ENCODE measurements at regions not wholly inside any gene's neighbourhood (a gene's known extent, or its start where the extent isn't known, plus 50 kb on each side); places are given as distances from the start of the nearest gene placed in this dataset.

GRCh38 chr2:176555112-176555511, 285.9 kb downstream of the MTX2 start:
- Histone ChIP-seq H3K4me3 (no peak overlapping the region), H3K4me2 (no peak overlapping the region), H3K27ac (no peak overlapping the region), H3K4me1 (no peaks in the 10 kb centered on the region), H3K9me3 (no peaks in the 10 kb centered on the region)
- POLR2A ChIA-PET, result interaction anchor here (0.7 to 2.0 kb wide), 4 partner anchors 80 to 414 kb away, joined by 3 to 9 read pairs (median 8); partner anchors contain the start of gene MTX2
- 43% methylated on average over 5 of the region's 5 CpGs for WGBS (ENCODE audit: missing lambda C conversion rate)
- no peak for TF ChIP-seq FOXS1 (CRISPR knock-in tag; IDR thresholded peaks at IDR 0.05)
- TF ChIP-seq JUN (IDR thresholded peaks at IDR 0.05), result no peak
- no peak for TF ChIP-seq ZFP36 (IDR thresholded peaks at IDR 0.05; ENCODE audit: borderline replicate concordance, partially characterized antibody)
- TF ChIP-seq, protein P1, sequence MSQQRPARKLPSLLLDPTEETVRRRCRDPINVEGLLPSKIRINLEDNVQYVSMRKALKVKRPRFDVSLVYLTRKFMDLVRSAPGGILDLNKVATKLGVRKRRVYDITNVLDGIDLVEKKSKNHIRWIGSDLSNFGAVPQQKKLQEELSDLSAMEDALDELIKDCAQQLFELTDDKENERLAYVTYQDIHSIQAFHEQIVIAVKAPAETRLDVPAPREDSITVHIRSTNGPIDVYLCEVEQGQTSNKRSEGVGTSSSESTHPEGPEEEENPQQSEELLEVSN (IDR thresholded peaks at IDR 0.05; ENCODE audit: borderline replicate concordance, low read depth), result no peak
- TF ChIP-seq HOXA7 (CRISPR knock-in tag; IDR thresholded peaks at IDR 0.05), result no peak
- TF ChIP-seq, protein P2, sequence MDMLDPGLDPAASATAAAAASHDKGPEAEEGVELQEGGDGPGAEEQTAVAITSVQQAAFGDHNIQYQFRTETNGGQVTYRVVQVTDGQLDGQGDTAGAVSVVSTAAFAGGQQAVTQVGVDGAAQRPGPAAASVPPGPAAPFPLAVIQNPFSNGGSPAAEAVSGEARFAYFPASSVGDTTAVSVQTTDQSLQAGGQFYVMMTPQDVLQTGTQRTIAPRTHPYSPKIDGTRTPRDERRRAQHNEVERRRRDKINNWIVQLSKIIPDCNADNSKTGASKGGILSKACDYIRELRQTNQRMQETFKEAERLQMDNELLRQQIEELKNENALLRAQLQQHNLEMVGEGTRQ (IDR thresholded peaks at IDR 0.05), result no peak
- TF ChIP-seq POLR2AphosphoS2 (conservative IDR thresholded peaks at IDR 0.05; ENCODE audit: low read length), result no peak
- TF ChIP-seq EHMT2 (IDR thresholded peaks at IDR 0.05; ENCODE audit: low read depth), result no peak
- TF ChIP-seq NR3C1 (IDR thresholded peaks at IDR 0.05), result no peak
- no peak for TF ChIP-seq BCL3 (IDR thresholded peaks at IDR 0.05)
- ATAC-seq (no peak), DNase-seq (ENCODE audit: low read depth in 1 of 2, low spot score in 1 of 2) (no peak), FAIRE-seq (no peak)
- CTCF ChIA-PET, result interaction anchor here (0.6 to 5.0 kb wide), 40 partner anchors 9 to 427 kb away, joined by 3 to 71 read pairs (median 4); partner anchors contain the start of gene HOXD8

DNA sequence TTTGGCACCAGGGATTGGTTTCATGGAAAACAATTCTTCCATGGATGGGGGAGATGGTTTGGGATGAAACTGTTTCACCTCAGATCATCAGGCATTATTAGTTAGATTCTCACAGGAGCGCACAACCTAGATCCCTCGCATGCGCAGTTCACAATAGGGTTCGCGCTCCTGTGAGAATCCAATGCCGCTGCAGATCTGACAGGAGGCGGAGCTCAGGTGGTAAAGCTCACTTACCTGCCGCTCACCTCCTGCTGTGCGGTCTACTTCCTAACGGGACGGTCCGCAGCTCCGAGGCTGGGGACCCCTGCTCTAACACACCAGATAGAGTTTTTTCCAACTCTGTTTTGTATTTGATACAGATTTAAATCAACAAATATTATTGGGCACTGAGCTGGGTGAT, 286.5 kb downstream of the MTX2 start:
- H3K27ac ChIP-seq, result no peak overlapping the region
- H3K9me3 ChIP-seq, result no peaks in the 10 kb centered on the region
- ChIA-PET CTCF (interaction anchor here (1.2 to 1.6 kb wide), 2 partner anchors 30 to 415 kb away, joined by 3 to 12 read pairs; no protein-coding TSS in a partner anchor), POLR2A (no interaction called here)
- H3K4me2 ChIP-seq, result no peak overlapping the region
- H3K4me1 ChIP-seq, result no peaks in the 10 kb centered on the region
- WGBS (ENCODE audit: missing lambda C conversion rate), result 93% methylated on average over 13 of the region's 13 CpGs
- ATAC-seq (no peak), DNase-seq (ENCODE audit: low read depth in 1 of 2, low spot score in 1 of 2) (no peak), FAIRE-seq (no peak)
- H3K4me3 ChIP-seq, result no peak overlapping the region
- TF ChIP-seq ZNF302 (CRISPR knock-in tag; IDR thresholded peaks at IDR 0.05) (no peak), TP53 (CRISPR knock-in tag; IDR thresholded peaks at IDR 0.05) (no peak), NPAS2 (CRISPR knock-in tag; IDR thresholded peaks at IDR 0.05; ENCODE audit: borderline replicate concordance) (no peak), JUNB (IDR thresholded peaks at IDR 0.05) (no peak), BHLHE40 (IDR thresholded peaks at IDR 0.05; ENCODE audit: low read depth, low read length) (no peak), FOSB (CRISPR knock-in tag; IDR thresholded peaks at IDR 0.05) (no peak), FOSL2 (IDR thresholded peaks at IDR 0.05) (no peak), FOSL2 (CRISPR knock-in tag; IDR thresholded peaks at IDR 0.05) (no peak), HOXB5 (CRISPR knock-in tag; IDR thresholded peaks at IDR 0.05) (no peak), KDM5A (IDR thresholded peaks at IDR 0.05) (no peak), HMGXB4 (CRISPR knock-in tag; IDR thresholded peaks at IDR 0.05; ENCODE audit: borderline replicate concordance) (no peak), TFCP2L1 (CRISPR knock-in tag; IDR thresholded peaks at IDR 0.05) (no peak), RFX5 (IDR thresholded peaks at IDR 0.05) (no peak), NR3C1 (IDR thresholded peaks at IDR 0.05) (no peak)
- TF ChIP-seq, protein P3, sequence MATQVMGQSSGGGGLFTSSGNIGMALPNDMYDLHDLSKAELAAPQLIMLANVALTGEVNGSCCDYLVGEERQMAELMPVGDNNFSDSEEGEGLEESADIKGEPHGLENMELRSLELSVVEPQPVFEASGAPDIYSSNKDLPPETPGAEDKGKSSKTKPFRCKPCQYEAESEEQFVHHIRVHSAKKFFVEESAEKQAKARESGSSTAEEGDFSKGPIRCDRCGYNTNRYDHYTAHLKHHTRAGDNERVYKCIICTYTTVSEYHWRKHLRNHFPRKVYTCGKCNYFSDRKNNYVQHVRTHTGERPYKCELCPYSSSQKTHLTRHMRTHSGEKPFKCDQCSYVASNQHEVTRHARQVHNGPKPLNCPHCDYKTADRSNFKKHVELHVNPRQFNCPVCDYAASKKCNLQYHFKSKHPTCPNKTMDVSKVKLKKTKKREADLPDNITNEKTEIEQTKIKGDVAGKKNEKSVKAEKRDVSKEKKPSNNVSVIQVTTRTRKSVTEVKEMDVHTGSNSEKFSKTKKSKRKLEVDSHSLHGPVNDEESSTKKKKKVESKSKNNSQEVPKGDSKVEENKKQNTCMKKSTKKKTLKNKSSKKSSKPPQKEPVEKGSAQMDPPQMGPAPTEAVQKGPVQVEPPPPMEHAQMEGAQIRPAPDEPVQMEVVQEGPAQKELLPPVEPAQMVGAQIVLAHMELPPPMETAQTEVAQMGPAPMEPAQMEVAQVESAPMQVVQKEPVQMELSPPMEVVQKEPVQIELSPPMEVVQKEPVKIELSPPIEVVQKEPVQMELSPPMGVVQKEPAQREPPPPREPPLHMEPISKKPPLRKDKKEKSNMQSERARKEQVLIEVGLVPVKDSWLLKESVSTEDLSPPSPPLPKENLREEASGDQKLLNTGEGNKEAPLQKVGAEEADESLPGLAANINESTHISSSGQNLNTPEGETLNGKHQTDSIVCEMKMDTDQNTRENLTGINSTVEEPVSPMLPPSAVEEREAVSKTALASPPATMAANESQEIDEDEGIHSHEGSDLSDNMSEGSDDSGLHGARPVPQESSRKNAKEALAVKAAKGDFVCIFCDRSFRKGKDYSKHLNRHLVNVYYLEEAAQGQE (IDR thresholded peaks at IDR 0.05), result no peak
- TF ChIP-seq, protein P2 (IDR thresholded peaks at IDR 0.05), result no peak
- TF ChIP-seq, protein P4, sequence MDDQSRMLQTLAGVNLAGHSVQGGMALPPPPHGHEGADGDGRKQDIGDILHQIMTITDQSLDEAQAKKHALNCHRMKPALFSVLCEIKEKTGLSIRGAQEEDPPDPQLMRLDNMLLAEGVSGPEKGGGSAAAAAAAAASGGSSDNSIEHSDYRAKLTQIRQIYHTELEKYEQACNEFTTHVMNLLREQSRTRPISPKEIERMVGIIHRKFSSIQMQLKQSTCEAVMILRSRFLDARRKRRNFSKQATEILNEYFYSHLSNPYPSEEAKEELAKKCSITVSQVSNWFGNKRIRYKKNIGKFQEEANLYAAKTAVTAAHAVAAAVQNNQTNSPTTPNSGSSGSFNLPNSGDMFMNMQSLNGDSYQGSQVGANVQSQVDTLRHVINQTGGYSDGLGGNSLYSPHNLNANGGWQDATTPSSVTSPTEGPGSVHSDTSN (IDR thresholded peaks at IDR 0.05), result no peak
- TF ChIP-seq, protein P5, sequence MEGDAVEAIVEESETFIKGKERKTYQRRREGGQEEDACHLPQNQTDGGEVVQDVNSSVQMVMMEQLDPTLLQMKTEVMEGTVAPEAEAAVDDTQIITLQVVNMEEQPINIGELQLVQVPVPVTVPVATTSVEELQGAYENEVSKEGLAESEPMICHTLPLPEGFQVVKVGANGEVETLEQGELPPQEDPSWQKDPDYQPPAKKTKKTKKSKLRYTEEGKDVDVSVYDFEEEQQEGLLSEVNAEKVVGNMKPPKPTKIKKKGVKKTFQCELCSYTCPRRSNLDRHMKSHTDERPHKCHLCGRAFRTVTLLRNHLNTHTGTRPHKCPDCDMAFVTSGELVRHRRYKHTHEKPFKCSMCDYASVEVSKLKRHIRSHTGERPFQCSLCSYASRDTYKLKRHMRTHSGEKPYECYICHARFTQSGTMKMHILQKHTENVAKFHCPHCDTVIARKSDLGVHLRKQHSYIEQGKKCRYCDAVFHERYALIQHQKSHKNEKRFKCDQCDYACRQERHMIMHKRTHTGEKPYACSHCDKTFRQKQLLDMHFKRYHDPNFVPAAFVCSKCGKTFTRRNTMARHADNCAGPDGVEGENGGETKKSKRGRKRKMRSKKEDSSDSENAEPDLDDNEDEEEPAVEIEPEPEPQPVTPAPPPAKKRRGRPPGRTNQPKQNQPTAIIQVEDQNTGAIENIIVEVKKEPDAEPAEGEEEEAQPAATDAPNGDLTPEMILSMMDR (IDR thresholded peaks at IDR 0.05), result no peak

Data from A549 (cell line).